ENCODE measurements at regions not wholly inside any gene's neighbourhood (a gene's known extent, or its start where the extent isn't known, plus 50 kb on each side); places are given as distances from the start of the nearest gene placed in this dataset.

DNA sequence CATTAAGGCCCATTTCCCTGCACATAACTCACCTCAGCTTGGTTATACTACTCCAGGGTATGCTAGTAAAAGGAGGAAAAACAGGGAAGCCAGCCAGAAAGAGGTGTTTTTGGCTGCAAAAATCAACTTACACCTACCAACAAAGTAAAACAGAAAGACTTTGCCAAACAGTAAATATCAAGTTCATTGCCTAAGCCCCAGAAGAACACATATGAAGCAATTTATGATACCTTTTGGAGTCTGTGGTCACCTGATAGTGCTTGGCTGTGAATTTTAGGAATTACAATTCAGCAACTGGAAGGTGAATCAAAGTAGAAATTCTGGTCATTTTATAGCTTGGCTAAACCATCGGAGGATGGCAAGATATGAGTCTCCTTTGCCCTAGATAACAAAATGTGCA, 463.7 kb upstream of the CLINT1 start:
- H3K9me3 ChIP-seq (ENCODE audit: control insufficient read depth, low read length) = no peaks in the 10 kb centered on the region
- H3K36me3 ChIP-seq (ENCODE audit: control insufficient read depth, insufficient read depth, low read length) = no peaks in the 10 kb centered on the region
- H3K27ac ChIP-seq (ENCODE audit: insufficient read depth, low read length, poor library complexity, severe bottlenecking) = no peak overlapping the region
- no peak overlapping the region for H3K4me3 ChIP-seq (ENCODE audit: insufficient read depth, low read depth, low read length, poor library complexity, severe bottlenecking)
- H3K27me3 ChIP-seq (replicated peaks; ENCODE audit: control insufficient read depth, insufficient read depth, low read length, poor library complexity, severe bottlenecking) = no peaks in the 10 kb centered on the region
- H3K4me1 ChIP-seq (ENCODE audit: control insufficient read depth, insufficient read depth, low read length, poor library complexity, severe bottlenecking) = no peaks in the 10 kb centered on the region
- DNase-seq = no peak

DNA sequence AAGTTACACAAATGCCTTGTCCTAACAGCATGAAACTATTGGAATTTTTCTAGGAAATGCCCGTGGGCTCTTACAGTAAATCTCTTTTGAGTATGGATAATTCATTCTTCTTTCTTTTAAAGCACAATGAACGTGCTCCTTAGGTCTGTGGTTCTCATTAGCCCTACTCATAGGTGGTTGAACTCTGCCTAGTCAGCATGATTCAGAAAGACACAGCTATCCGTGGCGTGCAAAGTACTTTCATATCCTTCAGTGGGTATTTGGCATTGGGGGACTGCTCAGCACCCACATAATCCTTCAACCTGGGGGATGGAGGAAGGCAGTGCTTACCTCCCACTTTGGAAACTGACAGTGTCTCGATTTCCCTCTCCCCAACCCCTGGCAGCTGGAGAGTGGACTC, 462.0 kb upstream of the CLINT1 start:
- no peak for DNase-seq
- Histone ChIP-seq H3K36me3 (ENCODE audit: control insufficient read depth, insufficient read depth, low read length) (no peaks in the 10 kb centered on the region), H3K4me1 (ENCODE audit: control insufficient read depth, insufficient read depth, low read length, poor library complexity, severe bottlenecking) (no peaks in the 10 kb centered on the region), H3K4me3 (ENCODE audit: insufficient read depth, low read depth, low read length, poor library complexity, severe bottlenecking) (no peak overlapping the region), H3K27ac (ENCODE audit: insufficient read depth, low read length, poor library complexity, severe bottlenecking) (no peak overlapping the region), H3K9me3 (ENCODE audit: control insufficient read depth, low read length) (no peaks in the 10 kb centered on the region), H3K27me3 (replicated peaks; ENCODE audit: control insufficient read depth, insufficient read depth, low read length, poor library complexity, severe bottlenecking) (no peaks in the 10 kb centered on the region)

DNA sequence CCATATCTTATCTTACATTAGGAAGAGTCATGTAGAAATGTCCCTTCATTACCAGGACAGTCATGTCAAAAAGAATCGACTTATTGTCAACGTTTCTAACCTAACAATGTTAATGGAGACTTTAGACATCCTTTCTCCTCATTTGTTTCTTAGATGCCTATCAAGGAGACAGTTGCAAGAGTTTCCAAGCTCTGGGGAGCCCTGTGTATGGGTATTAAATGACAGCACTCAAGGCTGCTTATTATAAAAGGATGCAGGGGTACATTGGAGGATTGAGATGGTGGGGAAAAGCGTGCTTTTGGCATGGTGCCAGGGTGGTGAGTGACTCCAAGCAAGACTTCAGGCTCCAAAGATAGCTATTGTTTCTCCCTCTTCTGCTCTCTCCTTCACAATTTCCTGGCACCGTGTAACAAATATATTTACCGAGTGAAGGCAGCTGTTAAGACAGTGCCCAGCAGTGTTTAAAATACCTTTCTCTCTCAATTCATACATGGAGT, 461.3 kb upstream of the CLINT1 start:
- Histone ChIP-seq H3K4me3 (ENCODE audit: insufficient read depth, low read depth, low read length, poor library complexity, severe bottlenecking) (no peak overlapping the region), H3K36me3 (ENCODE audit: control insufficient read depth, insufficient read depth, low read length) (no peaks in the 10 kb centered on the region), H3K4me1 (ENCODE audit: control insufficient read depth, insufficient read depth, low read length, poor library complexity, severe bottlenecking) (no peaks in the 10 kb centered on the region), H3K27ac (ENCODE audit: insufficient read depth, low read length, poor library complexity, severe bottlenecking) (no peak overlapping the region), H3K27me3 (replicated peaks; ENCODE audit: control insufficient read depth, insufficient read depth, low read length, poor library complexity, severe bottlenecking) (no peaks in the 10 kb centered on the region), H3K9me3 (ENCODE audit: control insufficient read depth, low read length) (no peaks in the 10 kb centered on the region)
- no peak for DNase-seq

DNA sequence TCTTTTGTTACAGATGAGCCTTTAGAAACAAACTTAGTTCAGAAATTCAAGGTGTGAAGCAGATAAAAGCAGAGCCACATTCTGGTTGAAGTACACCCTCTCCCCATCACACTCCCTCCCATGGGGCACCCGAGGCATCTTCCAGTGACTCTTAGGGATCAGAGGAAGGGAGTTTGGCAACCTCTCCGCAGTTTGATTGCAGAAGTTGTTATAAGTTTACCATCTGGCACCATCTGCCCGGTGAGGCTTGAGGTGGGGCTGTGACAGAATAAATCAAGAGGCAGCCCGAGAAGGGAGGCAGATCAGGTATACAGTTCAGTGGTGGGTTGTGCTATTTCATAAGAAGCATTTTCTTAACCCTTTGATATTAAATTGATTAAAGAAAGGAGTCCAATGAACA, 458.6 kb upstream of the CLINT1 start:
- H3K36me3 ChIP-seq (ENCODE audit: control insufficient read depth, insufficient read depth, low read length) = no peaks in the 10 kb centered on the region
- H3K27me3 ChIP-seq (replicated peaks; ENCODE audit: control insufficient read depth, insufficient read depth, low read length, poor library complexity, severe bottlenecking) = no peaks in the 10 kb centered on the region
- H3K9me3 ChIP-seq (ENCODE audit: control insufficient read depth, low read length) = no peaks in the 10 kb centered on the region
- no peak overlapping the region for H3K4me3 ChIP-seq (ENCODE audit: insufficient read depth, low read depth, low read length, poor library complexity, severe bottlenecking)
- no peaks in the 10 kb centered on the region for H3K4me1 ChIP-seq (ENCODE audit: control insufficient read depth, insufficient read depth, low read length, poor library complexity, severe bottlenecking)
- DNase-seq = no peak
- H3K27ac ChIP-seq (ENCODE audit: insufficient read depth, low read length, poor library complexity, severe bottlenecking) = no peak overlapping the region

DNA sequence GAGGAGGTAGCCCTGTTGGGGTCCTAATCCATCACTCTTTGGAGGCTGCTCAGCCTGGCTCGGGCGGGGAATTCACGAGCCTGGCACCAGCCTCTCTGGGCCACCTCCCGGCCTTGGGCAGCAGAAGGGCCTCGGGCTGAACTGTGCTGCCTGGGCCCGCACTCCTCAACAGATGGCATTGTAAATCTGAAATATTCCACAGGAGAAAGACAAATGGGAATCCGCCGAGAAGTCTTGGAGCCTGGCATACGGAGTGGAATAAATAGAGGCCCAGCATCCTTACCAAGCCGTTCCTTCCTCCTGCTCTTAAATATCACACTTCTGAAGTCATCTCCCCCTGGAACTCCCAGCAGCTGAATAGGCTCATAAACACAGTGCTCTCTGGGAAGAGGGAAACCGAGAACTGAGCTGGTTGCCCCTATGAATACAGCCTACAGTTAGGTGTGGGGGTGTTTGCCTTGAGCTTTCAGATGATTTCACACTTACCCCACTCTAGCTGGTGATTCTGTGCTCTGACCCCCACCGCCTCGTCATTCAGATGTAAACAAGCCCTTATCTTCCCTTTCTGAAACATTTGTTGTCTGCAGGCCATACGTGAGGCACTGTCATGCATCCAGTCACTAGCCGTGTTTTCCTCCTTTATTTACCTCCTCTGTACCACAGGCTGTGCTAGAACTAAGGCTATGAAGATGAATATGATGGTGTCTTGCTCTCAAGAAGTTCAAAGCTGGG, 455.0 kb upstream of the CLINT1 start:
- Histone ChIP-seq H3K4me1 (ENCODE audit: control insufficient read depth, insufficient read depth, low read length, poor library complexity, severe bottlenecking) (no peaks in the 10 kb centered on the region), H3K27me3 (replicated peaks; ENCODE audit: control insufficient read depth, insufficient read depth, low read length, poor library complexity, severe bottlenecking) (no peaks in the 10 kb centered on the region), H3K27ac (ENCODE audit: insufficient read depth, low read length, poor library complexity, severe bottlenecking) (no peak overlapping the region), H3K4me3 (ENCODE audit: insufficient read depth, low read depth, low read length, poor library complexity, severe bottlenecking) (no peak overlapping the region), H3K36me3 (ENCODE audit: control insufficient read depth, insufficient read depth, low read length) (no peaks in the 10 kb centered on the region), H3K9me3 (ENCODE audit: control insufficient read depth, low read length) (no peaks in the 10 kb centered on the region)
- DNase-seq = no peak

DNA sequence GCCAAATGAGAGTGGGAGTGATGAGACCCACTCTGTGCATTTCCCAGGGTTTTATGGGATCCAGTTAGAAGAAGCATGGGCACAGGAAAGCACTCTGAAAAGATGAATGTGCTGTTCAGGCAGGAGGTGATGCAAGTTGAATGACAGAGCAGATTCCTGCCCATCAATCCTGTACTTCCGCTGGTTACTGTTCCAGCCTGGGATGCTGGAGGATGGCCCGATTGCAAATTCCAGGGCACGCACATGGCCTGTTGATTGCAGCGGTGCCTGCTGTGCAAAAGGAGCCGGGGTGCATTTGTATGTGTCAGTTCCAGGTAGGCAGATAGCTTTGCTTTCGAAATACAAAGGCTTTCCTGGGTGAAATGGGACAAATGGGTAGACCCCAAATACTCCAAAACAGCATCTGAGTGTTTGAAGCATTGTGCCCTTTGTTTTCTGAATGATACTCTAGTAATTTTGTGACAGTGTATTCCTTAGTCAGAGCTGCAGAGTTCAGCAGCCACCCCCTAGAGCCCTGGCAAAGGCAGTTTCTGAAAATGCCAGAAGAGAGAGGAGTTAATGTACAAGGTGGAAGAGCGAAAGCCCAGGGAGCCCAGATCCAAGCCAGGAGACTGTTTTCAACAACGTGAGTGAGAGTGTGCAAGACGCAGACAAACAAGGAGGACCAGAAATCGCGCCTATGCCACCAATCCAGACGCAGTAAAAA, 454.2 kb upstream of the CLINT1 start:
- Histone ChIP-seq H3K27ac (ENCODE audit: insufficient read depth, low read length, poor library complexity, severe bottlenecking) (no peak overlapping the region), H3K36me3 (ENCODE audit: control insufficient read depth, insufficient read depth, low read length) (no peaks in the 10 kb centered on the region), H3K4me3 (ENCODE audit: insufficient read depth, low read depth, low read length, poor library complexity, severe bottlenecking) (no peak overlapping the region), H3K9me3 (ENCODE audit: control insufficient read depth, low read length) (no peaks in the 10 kb centered on the region), H3K4me1 (ENCODE audit: control insufficient read depth, insufficient read depth, low read length, poor library complexity, severe bottlenecking) (no peaks in the 10 kb centered on the region), H3K27me3 (replicated peaks; ENCODE audit: control insufficient read depth, insufficient read depth, low read length, poor library complexity, severe bottlenecking) (no peaks in the 10 kb centered on the region)
- DNase-seq = no peak

DNA sequence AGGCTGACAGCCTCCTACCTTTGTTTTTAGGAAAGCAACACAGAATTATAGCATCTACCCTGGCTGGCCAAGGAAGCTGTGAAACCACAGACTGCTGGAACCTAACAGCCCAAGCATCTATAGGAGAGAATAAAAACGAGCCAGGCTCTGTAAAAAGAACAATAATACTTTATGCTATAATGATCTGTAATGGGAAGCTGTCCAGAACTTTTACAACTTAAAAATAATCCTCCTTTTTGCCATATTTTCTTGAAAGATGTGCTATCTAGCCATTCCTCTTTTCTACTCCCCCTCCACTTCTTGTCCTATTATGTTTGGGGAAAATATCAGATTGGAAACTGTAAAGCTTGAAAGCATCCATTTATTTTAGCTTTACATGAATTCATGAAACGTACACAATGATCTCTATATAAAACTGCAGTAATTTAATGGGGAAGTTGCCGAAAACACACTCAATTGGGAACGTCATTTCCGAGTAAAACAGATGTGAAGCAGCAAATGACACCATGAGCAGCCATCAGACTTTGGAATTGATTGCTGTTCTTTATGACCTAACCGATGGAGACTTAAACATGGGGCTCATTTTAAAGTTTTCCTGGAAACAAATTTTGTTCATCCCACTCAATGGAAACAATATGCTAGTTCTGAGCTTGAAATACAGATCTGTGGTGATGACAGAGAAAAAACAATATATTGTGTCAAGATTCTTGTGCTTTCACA, 450.3 kb upstream of the CLINT1 start:
- no peaks in the 10 kb centered on the region for H3K27me3 ChIP-seq (replicated peaks; ENCODE audit: control insufficient read depth, insufficient read depth, low read length, poor library complexity, severe bottlenecking)
- H3K9me3 ChIP-seq (ENCODE audit: control insufficient read depth, low read length) = no peaks in the 10 kb centered on the region
- no peak for DNase-seq
- H3K36me3 ChIP-seq (ENCODE audit: control insufficient read depth, insufficient read depth, low read length) = no peaks in the 10 kb centered on the region
- no peak overlapping the region for H3K4me3 ChIP-seq (ENCODE audit: insufficient read depth, low read depth, low read length, poor library complexity, severe bottlenecking)
- H3K4me1 ChIP-seq (ENCODE audit: control insufficient read depth, insufficient read depth, low read length, poor library complexity, severe bottlenecking) = no peaks in the 10 kb centered on the region
- no peak overlapping the region for H3K27ac ChIP-seq (ENCODE audit: insufficient read depth, low read length, poor library complexity, severe bottlenecking)

DNA sequence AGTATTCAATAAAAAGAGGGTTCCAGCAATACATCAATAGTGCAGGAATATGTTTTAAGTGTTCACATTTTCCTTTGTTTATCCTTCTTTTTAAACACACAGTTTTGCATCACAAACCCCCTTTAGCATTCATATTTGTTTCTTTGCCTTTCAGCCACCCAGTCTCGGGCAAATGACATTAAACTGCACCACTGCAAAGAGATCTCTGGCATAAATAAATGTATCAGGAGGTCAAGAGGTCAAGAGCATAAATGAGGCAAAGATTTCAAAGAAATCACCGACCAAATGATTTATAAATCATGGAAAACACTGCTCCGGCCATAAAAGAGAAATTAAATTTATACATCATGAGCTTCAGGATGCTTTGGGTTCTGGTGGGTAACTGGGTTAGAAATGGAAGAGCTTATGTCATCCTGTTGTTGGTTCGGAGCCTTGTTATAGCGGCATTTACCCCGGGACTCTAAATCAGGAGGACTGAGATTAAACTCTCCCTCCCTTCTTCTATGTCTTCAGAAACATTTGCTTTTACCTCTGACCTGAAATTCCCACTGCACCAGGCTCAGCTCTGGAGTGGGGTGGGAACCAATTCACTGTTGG, 449.6 kb upstream of the CLINT1 start:
- H3K27me3 ChIP-seq (replicated peaks; ENCODE audit: control insufficient read depth, insufficient read depth, low read length, poor library complexity, severe bottlenecking) = no peaks in the 10 kb centered on the region
- no peak overlapping the region for H3K27ac ChIP-seq (ENCODE audit: insufficient read depth, low read length, poor library complexity, severe bottlenecking)
- H3K9me3 ChIP-seq (ENCODE audit: control insufficient read depth, low read length) = no peaks in the 10 kb centered on the region
- no peaks in the 10 kb centered on the region for H3K4me1 ChIP-seq (ENCODE audit: control insufficient read depth, insufficient read depth, low read length, poor library complexity, severe bottlenecking)
- no peaks in the 10 kb centered on the region for H3K36me3 ChIP-seq (ENCODE audit: control insufficient read depth, insufficient read depth, low read length)
- DNase-seq = no peak
- no peak overlapping the region for H3K4me3 ChIP-seq (ENCODE audit: insufficient read depth, low read depth, low read length, poor library complexity, severe bottlenecking)

DNA sequence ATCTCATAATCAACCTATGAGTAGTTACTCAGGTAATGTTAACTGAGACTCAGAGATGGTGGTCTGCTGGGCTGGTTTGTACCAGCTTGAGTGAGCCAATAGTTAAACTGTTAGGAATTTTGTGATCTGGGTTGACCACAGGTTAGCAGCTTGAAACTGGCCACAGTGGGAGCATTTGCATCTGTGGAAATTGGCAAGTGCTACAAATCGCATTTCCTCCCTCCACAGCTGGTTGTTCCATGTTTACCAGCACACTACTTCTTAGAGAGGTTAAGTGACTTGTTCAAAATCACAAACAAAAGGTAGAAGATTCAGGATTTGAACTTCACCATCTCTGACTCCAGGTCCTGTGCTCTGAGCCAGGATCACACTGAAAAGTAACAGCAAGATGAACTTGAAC, 446.9 kb upstream of the CLINT1 start:
- H3K27ac ChIP-seq (ENCODE audit: insufficient read depth, low read length, poor library complexity, severe bottlenecking) = no peak overlapping the region
- no peaks in the 10 kb centered on the region for H3K27me3 ChIP-seq (replicated peaks; ENCODE audit: control insufficient read depth, insufficient read depth, low read length, poor library complexity, severe bottlenecking)
- no peak overlapping the region for H3K4me3 ChIP-seq (ENCODE audit: insufficient read depth, low read depth, low read length, poor library complexity, severe bottlenecking)
- no peaks in the 10 kb centered on the region for H3K4me1 ChIP-seq (ENCODE audit: control insufficient read depth, insufficient read depth, low read length, poor library complexity, severe bottlenecking)
- H3K36me3 ChIP-seq (ENCODE audit: control insufficient read depth, insufficient read depth, low read length) = no peaks in the 10 kb centered on the region
- no peaks in the 10 kb centered on the region for H3K9me3 ChIP-seq (ENCODE audit: control insufficient read depth, low read length)
- no peak for DNase-seq

All from effector memory CD4-positive, alpha-beta T cell (primary cell).